Activated T-cell treated with anti-CD3 and anti-CD28 coated beads for 1 hour (primary cell): ENCODE measurements at regions not wholly inside any gene's neighbourhood (a gene's known extent, or its start where the extent isn't known, plus 50 kb on each side); places are given as distances from the start of the nearest gene placed in this dataset.

ENCODE experiments used
- DNase-seq: peaks from one replicate; pipeline ENCODE4 v3.0.0-alpha.2; 2020; ENCODE audit warnings: low read depth

DNA sequence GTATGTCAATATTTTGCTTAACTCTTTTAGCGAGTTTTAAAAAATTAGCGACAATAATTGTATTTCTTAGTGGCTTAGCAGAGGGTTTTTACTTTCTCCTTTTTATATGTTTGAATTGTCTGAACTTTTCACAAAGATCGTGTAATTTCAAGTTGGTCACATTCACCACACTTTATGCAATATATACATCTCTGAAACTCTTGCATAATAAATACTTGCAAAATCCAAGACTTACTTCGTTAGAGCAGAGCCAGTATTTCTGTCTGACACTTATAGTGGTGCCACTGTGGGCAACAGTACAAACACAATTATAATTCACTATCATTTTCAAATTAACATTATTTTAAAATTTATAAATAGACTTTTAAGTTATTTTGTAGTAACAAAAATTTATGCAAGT is 62.0 kb downstream of the SUCNR1 start:
- DNase-seq, result no peak

DNA sequence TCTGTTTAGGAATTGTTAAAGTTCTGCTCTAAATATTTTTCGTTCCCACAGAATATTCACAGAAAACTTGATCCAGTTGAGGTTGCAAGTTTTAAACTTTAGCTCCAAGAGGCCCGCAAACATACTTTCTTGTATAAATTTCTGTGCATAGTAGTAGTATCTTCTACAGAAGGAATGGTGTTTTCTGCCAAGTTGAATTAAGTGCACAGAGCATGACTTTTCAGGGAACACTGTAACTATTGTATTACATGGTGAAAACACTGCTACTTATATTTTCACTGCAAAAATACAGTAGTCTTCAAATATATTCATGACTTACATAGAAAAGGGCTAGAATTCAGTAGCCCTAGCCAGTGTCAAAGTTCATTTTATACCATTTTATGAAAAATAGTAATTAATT is 67.0 kb downstream of the SUCNR1 start:
- no peak for DNase-seq

DNA sequence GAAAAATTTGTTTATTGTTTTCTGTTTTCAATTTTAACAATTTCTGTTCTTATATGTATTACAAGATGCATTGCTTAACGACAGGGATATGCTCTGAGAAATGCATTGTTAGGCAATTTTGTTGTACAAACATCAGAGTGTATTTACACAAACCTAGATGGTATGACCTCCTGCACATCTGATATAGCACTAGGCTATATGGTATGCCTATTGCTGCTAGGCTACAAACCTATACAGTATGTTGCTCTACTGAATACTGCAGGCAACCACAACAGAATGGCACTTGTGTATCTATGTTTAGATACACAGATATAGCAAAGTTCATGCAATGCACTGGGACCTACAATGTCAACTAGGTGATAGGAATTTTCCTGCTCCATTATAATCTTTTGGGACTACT is 70.1 kb downstream of the SUCNR1 start:
- no peak for DNase-seq

DNA sequence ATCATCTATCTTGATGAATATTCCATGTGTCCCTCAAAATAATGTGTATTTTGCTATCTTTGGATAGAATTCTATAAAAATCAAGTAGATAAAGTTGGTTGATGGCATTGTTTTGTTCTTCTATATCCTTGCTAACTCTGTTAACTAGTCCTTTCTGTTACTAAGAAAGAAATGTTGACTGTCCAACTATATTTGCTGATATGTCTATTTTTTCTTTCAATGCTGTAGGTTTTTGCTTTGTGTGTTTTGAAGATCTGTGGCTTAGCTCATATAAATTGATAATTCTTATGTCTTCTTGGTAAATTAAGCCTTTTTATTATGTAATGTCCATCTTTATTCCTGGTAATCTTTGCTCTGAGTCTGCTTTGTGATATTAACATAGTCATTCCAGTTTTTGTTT is 70.9 kb downstream of the SUCNR1 start:
- DNase-seq, result no peak

DNA sequence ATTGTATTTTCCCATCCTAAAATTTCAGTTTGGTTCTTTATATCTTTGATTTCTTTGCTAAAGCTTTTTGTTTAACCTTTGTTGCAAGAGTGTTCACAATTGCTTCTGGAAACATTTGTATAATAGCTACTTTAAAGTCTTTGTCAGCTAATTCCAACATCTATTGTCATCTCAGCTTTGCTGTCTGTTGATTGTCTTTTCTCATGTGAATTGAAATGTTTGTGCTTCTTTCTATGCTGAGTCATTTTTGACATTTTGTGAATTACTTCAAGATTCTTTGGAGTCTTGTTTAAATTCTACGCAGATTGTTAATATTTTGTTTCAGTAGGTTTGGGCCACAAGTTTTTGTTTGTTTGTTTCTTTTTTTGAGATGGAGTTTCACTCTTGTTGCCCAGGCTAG is 73.2 kb downstream of the SUCNR1 start:
- no peak for DNase-seq

DNA sequence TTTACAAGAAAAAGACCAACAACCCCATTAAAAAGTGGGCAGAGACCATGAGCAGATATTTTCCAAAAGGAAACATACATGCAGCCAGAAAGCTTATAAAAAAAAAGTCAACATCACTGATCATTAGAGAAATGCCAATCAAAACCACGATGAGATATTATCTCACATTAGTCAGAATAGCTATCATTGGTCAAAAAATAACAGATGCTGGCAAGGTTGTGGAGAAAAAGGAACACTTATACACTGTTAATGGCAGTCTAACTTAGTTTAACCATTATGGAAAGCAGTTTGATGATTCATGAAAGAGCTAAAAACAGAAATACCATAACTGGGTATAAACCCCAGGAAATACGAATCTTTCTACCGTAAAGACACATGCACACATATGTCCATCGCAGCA is 76.3 kb downstream of the SUCNR1 start:
- no peak for DNase-seq

DNA sequence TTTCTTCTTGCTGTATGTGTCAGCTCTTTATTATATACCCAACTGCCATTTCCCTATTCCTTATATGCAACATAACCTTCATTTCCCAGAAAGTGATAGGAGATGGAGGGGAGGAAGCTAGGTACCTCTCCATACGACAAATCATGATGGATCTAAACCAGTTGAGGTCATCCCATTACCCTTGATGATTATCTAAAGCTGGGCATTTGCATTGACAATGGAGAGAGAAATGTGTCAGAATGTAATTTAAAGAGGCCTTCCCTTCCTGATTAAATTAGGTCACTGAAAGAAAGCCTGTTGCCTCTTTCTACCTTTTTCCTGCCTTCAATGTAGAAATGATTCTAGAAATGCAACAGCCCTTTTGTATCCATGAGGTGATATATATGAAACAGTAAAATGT is 81.9 kb downstream of the SUCNR1 start:
- DNase-seq, result no peak

DNA sequence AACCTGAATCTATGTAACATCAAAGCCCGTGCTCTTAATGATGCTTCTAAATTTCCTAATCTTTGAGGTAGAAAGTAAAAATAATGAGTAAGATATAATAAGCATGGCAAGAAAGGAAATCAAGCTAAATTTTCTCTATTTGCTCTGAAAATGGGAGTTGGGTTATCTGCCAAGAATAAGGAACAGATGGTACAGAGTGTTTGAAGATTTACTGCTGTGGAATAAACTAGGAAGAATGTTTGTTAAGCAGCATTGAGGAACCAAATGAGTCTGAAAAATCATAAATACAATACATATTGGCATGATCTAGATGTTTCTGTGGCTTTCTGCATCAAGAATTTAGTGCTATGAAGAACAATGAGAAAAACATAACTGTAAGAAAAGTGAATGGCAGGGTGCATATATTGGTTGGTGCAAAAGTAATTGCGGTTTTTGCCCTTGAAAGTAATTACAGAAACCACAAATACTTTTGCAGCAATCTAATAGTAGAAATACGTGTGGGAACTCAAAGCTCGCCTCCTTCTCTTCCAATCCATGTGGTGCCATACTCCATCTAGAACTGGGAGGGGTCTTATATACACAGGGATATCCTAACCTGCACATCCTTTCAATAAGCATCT is 87.6 kb downstream of the SUCNR1 start:
- no peak for DNase-seq

DNA sequence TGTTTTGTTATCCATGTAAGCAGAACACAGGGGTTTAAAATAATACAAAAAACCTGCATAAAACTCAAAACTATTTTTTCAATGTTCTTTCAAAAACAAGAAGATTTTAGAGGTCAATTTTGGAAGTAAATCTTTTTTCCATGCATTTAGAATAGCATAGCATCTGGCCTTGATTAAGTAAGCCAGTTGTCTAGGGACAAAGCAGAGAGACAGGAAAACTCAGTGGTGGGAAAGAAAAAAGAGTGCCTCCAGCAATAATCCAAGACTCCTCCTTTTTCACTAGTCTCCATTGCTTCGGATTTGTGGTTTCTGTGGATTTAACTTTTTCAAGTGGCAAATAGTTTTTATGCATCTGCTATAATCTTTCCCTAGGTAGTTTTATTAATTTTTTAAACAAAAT is 88.9 kb downstream of the SUCNR1 start:
- no peak for DNase-seq

DNA sequence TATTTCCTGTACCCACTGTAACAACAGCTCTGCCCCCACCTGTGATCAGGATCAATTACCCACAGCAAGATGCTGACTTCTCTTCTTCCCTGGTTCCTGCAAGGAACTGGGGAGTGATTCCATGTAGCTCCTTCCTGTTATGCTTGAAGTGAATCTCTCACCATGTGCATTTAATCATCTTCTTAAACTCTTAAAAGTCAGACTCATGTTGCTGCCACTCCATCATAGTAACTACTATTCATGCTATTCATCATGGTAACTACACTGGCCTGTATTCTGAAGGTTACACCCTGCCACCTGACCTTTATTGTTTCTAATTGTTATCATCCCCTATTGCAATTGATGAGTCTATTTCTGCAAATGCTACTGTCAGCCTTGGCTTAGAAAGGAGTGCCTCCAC is 89.5 kb downstream of the SUCNR1 start:
- DNase-seq, result no peak

DNA sequence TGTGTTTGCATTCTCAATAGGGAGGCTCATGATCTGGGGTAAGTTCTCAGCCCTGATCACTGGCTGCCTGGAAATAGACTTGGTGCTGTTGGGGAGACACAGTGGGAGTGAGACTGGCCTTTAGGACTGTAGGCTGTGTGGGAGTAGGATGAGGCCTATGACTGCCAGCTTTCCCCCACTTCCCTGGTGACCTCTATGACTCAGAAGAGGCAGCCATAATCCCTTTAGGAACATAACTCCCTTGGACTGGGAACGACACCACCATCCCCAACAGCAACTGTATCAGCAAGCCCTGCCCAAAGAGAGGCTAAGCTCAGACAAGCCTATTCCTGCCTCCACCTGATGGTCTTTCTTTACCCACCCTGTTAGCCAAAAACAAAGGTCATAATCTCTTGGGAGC is 91.3 kb downstream of the SUCNR1 start:
- no peak for DNase-seq

DNA sequence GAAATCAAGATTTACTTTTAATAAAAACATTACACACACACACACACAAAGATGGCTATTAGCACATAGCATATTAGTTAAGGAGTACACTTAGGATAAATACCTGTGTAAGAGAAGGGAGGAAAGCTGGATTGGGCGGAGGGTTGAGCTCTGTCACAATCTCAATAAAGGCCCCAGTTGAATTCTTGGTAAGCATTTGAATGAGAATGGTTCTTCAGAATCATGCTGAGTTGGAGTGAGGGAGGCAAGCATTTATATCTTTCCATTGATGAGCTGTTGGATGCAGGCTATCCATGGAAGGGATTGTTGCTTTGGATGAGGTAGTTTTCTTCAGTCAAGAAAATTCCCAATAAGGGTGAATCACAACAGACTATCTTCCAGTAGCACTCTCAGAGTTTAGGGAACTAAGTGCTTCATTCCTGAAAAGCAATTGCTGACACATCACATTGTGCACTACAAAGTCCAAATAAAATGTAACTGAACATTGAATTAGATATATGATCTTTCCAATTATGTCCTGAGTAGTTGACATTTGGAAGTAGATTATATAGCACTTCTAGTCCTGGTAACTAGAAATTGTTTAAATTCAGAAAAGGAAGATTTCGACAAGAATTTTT is 95.7 kb downstream of the SUCNR1 start:
- DNase-seq, result no peak

DNA sequence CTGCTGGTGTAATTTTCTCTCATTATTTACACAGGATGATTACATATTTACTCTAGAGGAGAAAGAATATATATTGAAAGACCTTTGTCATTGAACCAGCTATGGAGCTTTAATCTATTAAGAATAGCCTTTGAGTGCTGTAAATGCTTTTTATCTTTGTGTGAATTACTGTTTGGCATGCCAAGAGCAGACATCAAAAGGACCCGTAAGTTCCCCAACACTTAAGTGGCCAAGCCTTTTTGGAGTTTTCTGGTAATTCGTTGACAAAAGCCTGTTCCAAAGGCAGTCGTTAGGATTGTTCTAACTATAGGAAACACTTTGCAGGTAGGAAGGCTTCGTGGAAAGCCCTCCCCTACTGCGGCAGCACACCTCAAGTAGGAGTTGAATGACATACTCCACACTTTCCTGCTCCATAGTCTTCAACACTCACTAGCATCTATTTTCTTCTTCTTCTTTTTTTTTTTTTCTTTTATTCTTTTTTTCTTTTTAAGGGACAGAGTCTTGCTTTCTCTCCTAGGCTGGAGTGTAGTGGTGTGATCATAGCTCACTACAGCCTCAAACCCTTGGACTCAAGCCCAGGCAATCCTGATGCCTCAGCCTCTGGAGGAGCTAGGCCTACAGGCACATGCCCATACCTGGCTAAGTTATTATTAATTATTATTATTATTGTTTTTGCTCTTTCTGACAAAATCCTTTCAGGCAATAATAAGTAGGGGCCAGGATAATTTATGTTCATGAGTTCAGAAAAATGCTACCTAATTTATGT is 98.6 kb downstream of the SUCNR1 start:
- no peak for DNase-seq

DNA sequence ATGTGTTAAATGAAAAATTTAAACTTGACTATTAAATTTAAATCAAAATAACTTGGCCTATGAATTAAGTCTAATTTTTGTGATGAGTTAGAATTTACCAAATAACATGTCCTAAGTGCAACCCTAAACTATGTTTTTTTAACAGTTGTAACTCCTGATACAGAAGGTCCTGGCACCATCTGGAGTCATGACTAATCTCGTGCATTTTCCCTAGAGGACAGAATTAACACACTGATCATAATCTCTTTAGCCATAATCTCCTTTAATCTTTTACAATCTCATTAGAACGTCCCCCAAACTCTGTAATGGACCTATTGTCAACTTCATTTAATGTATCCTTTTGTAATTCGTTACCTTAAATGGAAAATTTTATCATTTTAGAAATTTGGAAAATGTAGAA is 100.6 kb downstream of the SUCNR1 start:
- DNase-seq, result no peak

DNA sequence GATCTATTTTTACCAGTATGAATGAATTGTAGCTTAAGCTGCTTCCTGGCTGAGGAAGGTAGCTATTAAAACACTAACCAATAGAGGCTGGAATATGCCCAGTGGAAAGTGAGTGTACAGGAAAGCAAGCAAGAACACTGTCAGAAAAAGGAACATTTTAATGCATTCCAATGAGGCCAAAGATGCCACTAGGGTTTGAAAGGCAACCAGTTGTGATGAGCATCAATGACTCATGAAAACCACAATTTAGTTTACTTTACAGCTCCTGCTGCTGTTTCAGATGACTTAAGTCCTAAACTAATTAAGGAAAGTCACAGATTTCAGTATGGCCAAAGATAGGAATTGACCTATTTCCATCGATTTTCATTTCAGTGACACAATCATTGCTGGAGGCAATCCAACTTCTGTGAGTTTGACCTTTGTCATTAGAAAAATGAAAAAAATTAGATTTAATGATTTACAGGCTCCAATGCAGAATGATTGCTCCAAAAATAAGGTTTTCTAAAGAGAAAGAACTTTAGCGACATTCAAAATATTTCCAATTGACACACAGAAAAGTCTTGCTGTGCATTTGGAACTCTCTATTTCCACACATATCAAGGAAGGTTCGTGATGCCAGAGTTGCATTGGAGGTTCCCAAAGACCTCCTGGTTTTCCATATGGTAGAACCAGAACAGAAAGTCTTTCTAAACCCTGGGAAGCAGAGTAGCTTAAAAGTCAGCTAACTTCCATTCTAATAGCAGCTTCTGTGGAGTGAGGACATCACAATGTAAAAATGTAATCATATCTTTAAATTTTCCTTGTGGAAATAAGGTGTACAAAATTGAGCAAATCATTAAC is 103.0 kb downstream of the SUCNR1 start:
- DNase-seq, result no peak

DNA sequence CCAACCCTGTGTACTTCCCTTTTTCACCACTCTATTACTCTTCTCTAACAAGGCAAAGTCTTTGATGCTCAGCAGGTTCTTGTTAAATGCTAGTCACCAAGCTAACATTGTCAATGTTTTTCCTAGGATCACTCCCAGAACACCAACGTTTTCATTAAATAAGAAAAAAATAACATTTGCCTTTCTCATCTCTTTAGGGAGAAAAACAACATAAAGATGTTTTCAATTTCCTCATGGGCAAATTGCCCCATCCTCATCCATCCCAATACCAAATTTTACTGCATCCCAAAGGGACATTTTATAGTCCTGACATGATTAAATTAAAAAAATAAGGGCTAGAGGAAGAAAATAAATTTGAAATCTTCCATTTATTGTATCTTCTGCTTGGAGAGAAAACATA is 106.5 kb downstream of the SUCNR1 start:
- DNase-seq, result no peak

DNA sequence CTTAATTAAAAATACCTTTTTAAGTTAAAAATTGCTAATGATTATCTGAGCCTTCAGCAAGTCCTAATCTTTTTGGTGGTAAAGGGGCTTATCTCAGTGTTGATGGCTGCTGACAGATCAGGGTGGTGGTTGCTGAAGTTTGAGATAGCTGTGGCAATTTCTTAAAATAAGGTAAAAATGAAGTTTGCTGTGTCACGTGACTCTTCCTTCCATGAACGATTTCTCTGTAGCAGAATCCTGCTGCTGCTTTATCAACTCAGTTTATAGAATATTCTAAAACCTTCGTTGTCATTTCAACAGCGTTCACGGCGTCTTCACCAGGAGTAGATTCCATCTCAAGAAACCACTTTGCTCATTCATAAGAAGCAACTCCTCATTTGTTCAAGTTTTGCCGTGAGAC is 110.1 kb downstream of the SUCNR1 start:
- DNase-seq, result no peak

DNA sequence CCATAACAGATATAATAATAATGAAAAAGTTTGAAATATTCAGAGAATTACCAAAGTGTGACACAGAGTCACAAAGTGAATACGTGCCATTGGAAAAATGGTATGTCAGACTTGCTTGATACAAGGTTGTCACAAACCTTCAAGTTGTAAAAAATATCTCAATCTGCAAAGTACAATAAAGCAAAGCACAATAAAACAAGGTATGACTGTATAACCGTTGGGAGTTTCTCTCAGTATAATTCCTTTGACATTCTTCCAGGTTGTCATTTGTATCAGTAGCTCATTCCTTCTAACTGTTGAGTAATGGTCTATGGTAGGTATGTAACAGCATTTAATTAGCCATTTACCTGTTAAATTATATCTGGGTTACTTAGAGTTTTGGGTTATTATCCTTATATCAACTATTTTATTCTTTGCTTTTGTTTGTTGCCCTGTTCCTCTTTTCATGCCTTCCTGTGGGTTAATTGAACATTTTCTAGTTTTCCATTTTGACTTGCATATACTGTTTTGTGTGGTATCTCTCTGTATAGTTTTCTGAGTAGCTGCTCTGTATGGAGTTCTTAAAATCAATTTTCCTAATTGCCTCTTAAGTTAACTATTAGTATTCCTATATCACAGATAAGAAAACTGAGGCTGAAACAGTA is 112.5 kb downstream of the SUCNR1 start:
- no peak for DNase-seq

DNA sequence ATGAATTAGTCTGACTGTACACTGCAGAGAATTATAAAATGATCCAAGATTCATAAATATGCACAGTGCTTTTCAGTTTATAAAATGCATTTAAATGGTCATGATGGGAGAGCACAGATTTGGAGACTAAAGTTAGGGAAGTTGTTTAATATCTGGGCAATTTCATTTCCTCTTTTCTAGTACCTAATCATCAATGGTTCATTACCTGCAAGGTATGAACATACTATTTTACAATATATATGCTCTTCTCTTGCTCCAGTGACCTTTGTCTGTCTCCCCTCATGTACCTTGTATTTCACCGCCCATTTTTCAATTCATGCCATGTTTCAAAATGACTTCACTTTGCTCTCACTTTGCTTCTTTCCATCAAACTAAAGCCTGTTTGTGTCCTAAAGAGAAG is 114.5 kb downstream of the SUCNR1 start:
- DNase-seq, result no peak

DNA sequence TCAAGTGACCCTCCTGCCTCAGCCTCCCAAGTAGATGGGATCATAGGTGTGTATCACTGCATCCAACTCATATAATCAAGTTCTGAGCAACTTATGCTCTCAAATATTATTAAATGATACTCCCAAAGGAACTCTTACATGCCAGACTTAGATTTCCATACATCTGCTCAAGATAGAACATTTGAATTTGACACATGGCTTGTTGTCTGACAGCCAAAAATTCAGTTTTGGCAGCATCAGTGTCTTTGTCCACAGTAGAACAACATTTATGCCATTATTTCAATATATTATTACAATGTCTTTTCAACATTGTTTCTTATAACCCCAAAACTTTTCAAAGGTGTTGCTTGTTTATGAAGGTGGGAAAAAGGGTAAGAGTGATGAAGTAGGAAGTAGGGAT is 116.2 kb downstream of the SUCNR1 start:
- DNase-seq, result no peak

DNA sequence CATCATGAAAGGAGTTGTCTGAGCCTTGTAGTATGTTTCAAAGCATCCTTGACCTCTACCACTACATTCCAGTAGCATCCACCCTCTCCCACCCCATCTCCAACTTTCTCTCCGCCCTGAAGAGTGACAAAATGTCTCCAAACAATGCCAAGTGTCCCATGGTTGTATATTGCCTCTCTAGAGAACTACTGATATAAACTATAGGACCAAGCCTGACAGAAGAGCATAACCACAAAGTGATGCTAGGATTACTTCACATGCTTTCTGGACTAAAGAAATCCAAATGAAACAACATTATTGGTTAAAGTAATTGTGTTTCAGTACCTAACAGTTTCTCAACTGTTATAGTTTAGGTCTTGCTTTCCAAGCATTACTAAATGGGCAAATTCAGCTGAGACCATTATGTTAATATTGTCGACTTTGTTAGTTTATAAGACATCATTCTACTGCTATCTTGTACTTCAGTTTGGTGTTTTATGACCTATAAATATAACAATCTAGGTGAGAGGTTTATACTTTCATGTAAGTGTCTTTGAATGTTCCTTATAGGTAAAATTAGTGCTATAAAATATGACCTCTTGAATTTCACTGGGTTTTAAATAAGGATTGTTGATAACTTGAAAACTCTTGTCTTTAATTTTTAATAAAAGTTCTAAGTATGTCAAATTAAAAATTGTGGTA is 117.4 kb downstream of the SUCNR1 start:
- DNase-seq, result no peak
